ENCODE measurements at regions not wholly inside any gene's neighbourhood (a gene's known extent, or its start where the extent isn't known, plus 50 kb on each side); places are given as distances from the start of the nearest gene placed in this dataset.

DNA sequence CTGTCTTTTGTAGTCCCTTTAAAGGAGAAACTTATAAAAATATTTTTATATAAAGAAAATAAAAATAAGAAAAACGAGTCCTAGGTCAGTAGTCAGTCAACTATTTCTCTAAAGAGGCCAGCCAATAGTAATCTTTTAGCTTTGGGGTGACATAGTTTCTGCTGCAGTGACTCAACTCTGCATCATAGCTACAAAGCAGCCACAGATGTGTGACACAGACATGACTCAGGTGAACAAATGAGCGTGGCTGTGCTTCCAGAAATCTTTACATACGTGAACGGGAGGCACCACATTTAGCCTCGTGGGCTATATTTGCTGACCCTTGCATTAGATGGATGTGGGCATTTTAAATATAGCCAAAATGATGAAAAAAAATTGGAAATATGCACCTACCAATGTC is 1862.5 kb upstream of the TENM3 start:
- intact Hi-C loops (cut with DNase I; ENCODE audit: low total_unique reads): no loop called here
- Histone ChIP-seq H3K4me1 (no peaks in the 10 kb centered on the region), H3K27ac (no peak overlapping the region), H3K4me3 (no peak overlapping the region), H3K27me3 (replicated peaks in 1 of 7) (no peaks in the 10 kb centered on the region), H3K9me3 (no peaks in the 10 kb centered on the region), H3K36me3 (no peaks in the 10 kb centered on the region)
- WGBS, 5 donors: 68 to 86% (median 76%) methylated on average over 5 of the region's 5 CpGs
- TF ChIP-seq POLR2A (IDR thresholded peaks at IDR 0.05): no peak
- TF ChIP-seq POLR2AphosphoS5 (IDR thresholded peaks at IDR 0.05): no peak
- TF ChIP-seq CTCF (IDR thresholded peaks at IDR 0.05 in 8 of 11, conservative IDR thresholded peaks at IDR 0.05 in 3 of 11): no peak
- DNase-seq: no peak

- H3K4me1 ChIP-seq: no peaks in the 10 kb centered on the region
- no peak overlapping the region for H3K27ac ChIP-seq
- DNase-seq: no peak
- no peaks in the 10 kb centered on the region for H3K27me3 ChIP-seq (replicated peaks in 1 of 7)
- H3K36me3 ChIP-seq: no peaks in the 10 kb centered on the region
- intact Hi-C loops (cut with DNase I; ENCODE audit: low total_unique reads): no loop called here
- no peaks in the 10 kb centered on the region for H3K9me3 ChIP-seq
- no peak overlapping the region for H3K4me3 ChIP-seq
- WGBS, 5 donors: 84 to 95% (median 92%) methylated on average over 2 of the region's 2 CpGs
- TF ChIP-seq POLR2AphosphoS5 (IDR thresholded peaks at IDR 0.05) (no peak), CTCF (IDR thresholded peaks at IDR 0.05 in 8 of 11, conservative IDR thresholded peaks at IDR 0.05 in 3 of 11) (no peak), POLR2A (IDR thresholded peaks at IDR 0.05) (no peak)
Measured at GRCh38 chr4:180391613-180392012, 1851.6 kb upstream of the TENM3 start.

- Histone ChIP-seq H3K4me1 (no peaks in the 10 kb centered on the region), H3K27ac (no peak overlapping the region), H3K36me3 (no peaks in the 10 kb centered on the region), H3K27me3 (replicated peaks in 1 of 7) (no peaks in the 10 kb centered on the region), H3K9me3 (no peaks in the 10 kb centered on the region), H3K4me3 (no peak overlapping the region)
- WGBS, 5 donors: 14 to 24% (median 17%) methylated on average over 2 of the region's 2 CpGs
- TF ChIP-seq CTCF (IDR thresholded peaks at IDR 0.05 in 8 of 11, conservative IDR thresholded peaks at IDR 0.05 in 3 of 11) (no peak), POLR2A (IDR thresholded peaks at IDR 0.05) (no peak), POLR2AphosphoS5 (IDR thresholded peaks at IDR 0.05) (no peak)
- DNase-seq: no peak
- intact Hi-C loops (cut with DNase I; ENCODE audit: low total_unique reads): no loop called here
Measured at GRCh38 chr4:180394312-180394711, 1848.9 kb upstream of the TENM3 start.

- WGBS, 5 donors: 41 to 74% (median 52%) methylated on average over 3 of the region's 3 CpGs
- Histone ChIP-seq H3K4me3 (no peak overlapping the region), H3K4me1 (no peaks in the 10 kb centered on the region), H3K36me3 (no peaks in the 10 kb centered on the region), H3K27ac (no peak overlapping the region), H3K27me3 (replicated peaks in 1 of 7) (no peaks in the 10 kb centered on the region), H3K9me3 (no peaks in the 10 kb centered on the region)
- no peak for DNase-seq
- TF ChIP-seq POLR2A (IDR thresholded peaks at IDR 0.05) (no peak), POLR2AphosphoS5 (IDR thresholded peaks at IDR 0.05) (no peak), CTCF (IDR thresholded peaks at IDR 0.05 in 8 of 11, conservative IDR thresholded peaks at IDR 0.05 in 3 of 11) (no peak)
- intact Hi-C loops (cut with DNase I; ENCODE audit: low total_unique reads): no loop called here
Measured at GRCh38 chr4:180394730-180395129, 1848.5 kb upstream of the TENM3 start.
